ENCODE measurements at regions not wholly inside any gene's neighbourhood (a gene's known extent, or its start where the extent isn't known, plus 50 kb on each side); places are given as distances from the start of the nearest gene placed in this dataset.

GRCh38 chr14:71328183-71328582, 420.9 kb downstream of the PCNX1 start:
- no peak overlapping the region for H3K4me2 ChIP-seq (ENCODE audit: insufficient read depth, low read length)
- H3K27ac ChIP-seq (ENCODE audit: low read length): peak overlapping the region; percentile 47
- no peaks in the 10 kb centered on the region for H3K9me3 ChIP-seq (ENCODE audit: insufficient read depth, low read length, severe bottlenecking)
- peaks cover 28% of the 10 kb centered on the region; the same call in 1 of the 2 replicates for H4K20me1 ChIP-seq (ENCODE audit: insufficient read depth, low read length)
- peaks cover 92% of the 10 kb centered on the region for H3K79me2 ChIP-seq (ENCODE audit: insufficient read depth, low read length)
- TF ChIP-seq CTCF (IDR thresholded peaks at IDR 0.05; ENCODE audit: borderline replicate concordance, extremely low read depth, low read length, poor library complexity, severe bottlenecking): no peak
- no peak for TF ChIP-seq EZH2 (IDR thresholded peaks at IDR 0.05; ENCODE audit: borderline replicate concordance, low read depth, low read length, severe bottlenecking)
- no peak overlapping the region for H3K9ac ChIP-seq (ENCODE audit: low read depth, low read length)
- H3K4me3 ChIP-seq (ENCODE audit: low read depth in 1 of 2, low read length in 2 of 2): no peak overlapping the region
- DNase-seq: peak; percentile 46
- H3K27me3 ChIP-seq (ENCODE audit: insufficient read depth, low read length, poor library complexity): no peaks in the 10 kb centered on the region
- H3K4me1 ChIP-seq (ENCODE audit: insufficient read depth, low read length): peaks cover 70% of the 10 kb centered on the region
- no peaks in the 10 kb centered on the region for H3K36me3 ChIP-seq (ENCODE audit: insufficient read depth, low read length)
- no peak overlapping the region for H2AFZ ChIP-seq (ENCODE audit: low read depth, low read length)
- peak; percentile 81 for ATAC-seq (ENCODE audit: insufficient read depth, low read depth)

- peaks cover 28% of the 10 kb centered on the region; the same call in 1 of the 2 replicates for H4K20me1 ChIP-seq (ENCODE audit: insufficient read depth, low read length)
- no peak overlapping the region for H2AFZ ChIP-seq (ENCODE audit: low read depth, low read length)
- H3K36me3 ChIP-seq (ENCODE audit: insufficient read depth, low read length): no peaks in the 10 kb centered on the region
- ATAC-seq (ENCODE audit: insufficient read depth, low read depth) (no peak), DNase-seq (no peak)
- TF ChIP-seq CTCF (IDR thresholded peaks at IDR 0.05; ENCODE audit: borderline replicate concordance, extremely low read depth, low read length, poor library complexity, severe bottlenecking): no peak
- TF ChIP-seq EZH2 (IDR thresholded peaks at IDR 0.05; ENCODE audit: borderline replicate concordance, low read depth, low read length, severe bottlenecking): no peak
- no peaks in the 10 kb centered on the region for H3K9me3 ChIP-seq (ENCODE audit: insufficient read depth, low read length, severe bottlenecking)
- H3K79me2 ChIP-seq (ENCODE audit: insufficient read depth, low read length): peaks cover 92% of the 10 kb centered on the region
- H3K27ac ChIP-seq (ENCODE audit: low read length): no peak overlapping the region
- no peak overlapping the region for H3K4me2 ChIP-seq (ENCODE audit: insufficient read depth, low read length)
- H3K9ac ChIP-seq (ENCODE audit: low read depth, low read length): no peak overlapping the region
- peaks cover 62% of the 10 kb centered on the region for H3K4me1 ChIP-seq (ENCODE audit: insufficient read depth, low read length)
- H3K4me3 ChIP-seq (ENCODE audit: low read depth in 1 of 2, low read length in 2 of 2): no peak overlapping the region
- no peaks in the 10 kb centered on the region for H3K27me3 ChIP-seq (ENCODE audit: insufficient read depth, low read length, poor library complexity)
Measured at GRCh38 chr14:71328954-71329353, 421.7 kb downstream of the PCNX1 start.

- H3K4me3 ChIP-seq (ENCODE audit: low read depth in 1 of 2, low read length in 2 of 2): no peak overlapping the region
- no peaks in the 10 kb centered on the region for H3K27me3 ChIP-seq (ENCODE audit: insufficient read depth, low read length, poor library complexity)
- H3K4me1 ChIP-seq (ENCODE audit: insufficient read depth, low read length): peaks cover 42% of the 10 kb centered on the region
- no peak for ATAC-seq (ENCODE audit: insufficient read depth, low read depth)
- H3K79me2 ChIP-seq (ENCODE audit: insufficient read depth, low read length): peaks cover 93% of the 10 kb centered on the region
- no peak overlapping the region for H3K4me2 ChIP-seq (ENCODE audit: insufficient read depth, low read length)
- no peaks in the 10 kb centered on the region for H3K36me3 ChIP-seq (ENCODE audit: insufficient read depth, low read length)
- H2AFZ ChIP-seq (ENCODE audit: low read depth, low read length): no peak overlapping the region
- peaks cover 24% of the 10 kb centered on the region; the same call in 1 of the 2 replicates for H4K20me1 ChIP-seq (ENCODE audit: insufficient read depth, low read length)
- H3K27ac ChIP-seq (ENCODE audit: low read length): no peak overlapping the region
- no peak overlapping the region for H3K9ac ChIP-seq (ENCODE audit: low read depth, low read length)
- TF ChIP-seq EZH2 (IDR thresholded peaks at IDR 0.05; ENCODE audit: borderline replicate concordance, low read depth, low read length, severe bottlenecking) (no peak), CTCF (IDR thresholded peaks at IDR 0.05; ENCODE audit: borderline replicate concordance, extremely low read depth, low read length, poor library complexity, severe bottlenecking) (no peak)
- no peaks in the 10 kb centered on the region for H3K9me3 ChIP-seq (ENCODE audit: insufficient read depth, low read length, severe bottlenecking)
- no peak for DNase-seq
Measured at GRCh38 chr14:71331403-71331802, 424.1 kb downstream of the PCNX1 start.

GRCh38 chr14:71332476-71332875, 425.2 kb downstream of the PCNX1 start:
- peaks cover 34% of the 10 kb centered on the region for H3K4me1 ChIP-seq (ENCODE audit: insufficient read depth, low read length)
- H4K20me1 ChIP-seq (ENCODE audit: insufficient read depth, low read length): peaks cover 27% of the 10 kb centered on the region
- no peaks in the 10 kb centered on the region for H3K9me3 ChIP-seq (ENCODE audit: insufficient read depth, low read length, severe bottlenecking)
- TF ChIP-seq EZH2 (IDR thresholded peaks at IDR 0.05; ENCODE audit: borderline replicate concordance, low read depth, low read length, severe bottlenecking): no peak
- TF ChIP-seq CTCF (IDR thresholded peaks at IDR 0.05; ENCODE audit: borderline replicate concordance, extremely low read depth, low read length, poor library complexity, severe bottlenecking): no peak
- no peak overlapping the region for H3K27ac ChIP-seq (ENCODE audit: low read length)
- ATAC-seq (ENCODE audit: insufficient read depth, low read depth): no peak
- no peak overlapping the region for H3K4me2 ChIP-seq (ENCODE audit: insufficient read depth, low read length)
- DNase-seq: no peak
- no peak overlapping the region for H2AFZ ChIP-seq (ENCODE audit: low read depth, low read length)
- 0 out of 2 replicates have a peak, but pooled peaks cover under 1% of the 10 kb centered on the region for H3K36me3 ChIP-seq (ENCODE audit: insufficient read depth, low read length)
- peaks cover 93% of the 10 kb centered on the region for H3K79me2 ChIP-seq (ENCODE audit: insufficient read depth, low read length)
- H3K4me3 ChIP-seq (ENCODE audit: low read depth in 1 of 2, low read length in 2 of 2): no peak overlapping the region
- no peak overlapping the region for H3K9ac ChIP-seq (ENCODE audit: low read depth, low read length)
- H3K27me3 ChIP-seq (ENCODE audit: insufficient read depth, low read length, poor library complexity): no peaks in the 10 kb centered on the region

All from DND-41 (cell line).